ENCODE measurements at regions not wholly inside any gene's neighbourhood (a gene's known extent, or its start where the extent isn't known, plus 50 kb on each side); places are given as distances from the start of the nearest gene placed in this dataset.
"Not testable (repeated sequence)": the region's sequence is repeated elsewhere in the genome, so short reads cannot be mapped to it uniquely, and the experiment has no call there.

DNA sequence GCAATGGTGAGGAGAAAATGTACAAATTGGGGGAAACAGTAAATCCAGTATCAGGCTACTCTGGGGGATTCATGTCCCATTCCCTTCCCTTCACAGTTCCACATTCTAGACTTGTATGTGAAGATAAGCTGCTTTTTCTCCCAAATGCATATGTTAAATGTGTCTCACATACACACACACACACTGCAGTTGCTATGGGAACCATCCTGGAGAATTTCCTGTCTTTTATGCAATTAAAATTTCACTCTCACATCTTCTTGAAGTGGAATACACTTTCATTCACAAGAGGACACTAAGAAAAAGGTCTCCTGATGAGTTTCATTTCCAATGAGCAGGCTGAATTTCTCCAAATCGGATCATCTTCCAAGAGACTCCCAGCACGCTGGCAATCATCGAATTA, 366.0 kb downstream of the LRATD1 start:
- Histone ChIP-seq H4K20me1 (ENCODE audit: control insufficient read depth, insufficient read depth, low read length, poor library complexity, severe bottlenecking) (no peaks in the 10 kb centered on the region), H2AFZ (ENCODE audit: insufficient read depth, low read depth, low read length, poor library complexity, severe bottlenecking) (no peak overlapping the region), H3K36me3 (replicated peaks in 1 of 2; ENCODE audit: control extremely low read depth in 1 of 2, control insufficient read depth in 1 of 2, extremely low read depth in 1 of 2, insufficient read depth in 2 of 2, low read length in 1 of 2) (no peaks in the 10 kb centered on the region), H3K27me3 (replicated peaks in 1 of 4; ENCODE audit: control extremely low read depth in 1 of 4, control insufficient read depth in 3 of 4, insufficient read depth in 4 of 4, low read length in 3 of 4) (no peaks in the 10 kb centered on the region), H3K79me2 (ENCODE audit: control insufficient read depth, insufficient read depth, low read length) (no peaks in the 10 kb centered on the region), H3K27ac (ENCODE audit: low read length in 2 of 2) (no peak overlapping the region), H3K9me3 (ENCODE audit: control extremely low read depth in 1 of 3, control insufficient read depth in 2 of 3, insufficient read depth in 1 of 3, low read length in 2 of 3) (peaks cover 0 to 3% (median 0%) of the 10 kb centered on the region in 3 donors), H3K4me3 (ENCODE audit: control extremely low read depth in 1 of 5, extremely low read depth in 1 of 5, insufficient read depth in 1 of 5, low read depth in 2 of 5, low read length in 4 of 5) (no peak overlapping the region), H3K4me1 (ENCODE audit: control insufficient read depth in 2 of 2, insufficient read depth in 2 of 2, low read length in 2 of 2) (no peaks in the 10 kb centered on the region), H3K4me2 (replicated peaks; ENCODE audit: low read depth, low read length, poor library complexity, severe bottlenecking) (no peak overlapping the region), H3K9ac (ENCODE audit: low read length) (no peak overlapping the region)
- TF ChIP-seq, protein P1, sequence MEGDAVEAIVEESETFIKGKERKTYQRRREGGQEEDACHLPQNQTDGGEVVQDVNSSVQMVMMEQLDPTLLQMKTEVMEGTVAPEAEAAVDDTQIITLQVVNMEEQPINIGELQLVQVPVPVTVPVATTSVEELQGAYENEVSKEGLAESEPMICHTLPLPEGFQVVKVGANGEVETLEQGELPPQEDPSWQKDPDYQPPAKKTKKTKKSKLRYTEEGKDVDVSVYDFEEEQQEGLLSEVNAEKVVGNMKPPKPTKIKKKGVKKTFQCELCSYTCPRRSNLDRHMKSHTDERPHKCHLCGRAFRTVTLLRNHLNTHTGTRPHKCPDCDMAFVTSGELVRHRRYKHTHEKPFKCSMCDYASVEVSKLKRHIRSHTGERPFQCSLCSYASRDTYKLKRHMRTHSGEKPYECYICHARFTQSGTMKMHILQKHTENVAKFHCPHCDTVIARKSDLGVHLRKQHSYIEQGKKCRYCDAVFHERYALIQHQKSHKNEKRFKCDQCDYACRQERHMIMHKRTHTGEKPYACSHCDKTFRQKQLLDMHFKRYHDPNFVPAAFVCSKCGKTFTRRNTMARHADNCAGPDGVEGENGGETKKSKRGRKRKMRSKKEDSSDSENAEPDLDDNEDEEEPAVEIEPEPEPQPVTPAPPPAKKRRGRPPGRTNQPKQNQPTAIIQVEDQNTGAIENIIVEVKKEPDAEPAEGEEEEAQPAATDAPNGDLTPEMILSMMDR (IDR thresholded peaks at IDR 0.05): no peak
- no peak for TF ChIP-seq EZH2 (IDR thresholded peaks at IDR 0.05; ENCODE audit: borderline replicate concordance, insufficient read depth, low read depth, low read length, poor library complexity, severe bottlenecking)
- Mint-ChIP-seq H3K4me3 (no peak overlapping the region), H3K27ac (no peak overlapping the region), H3K9me3 (ENCODE audit: insufficient read depth) (no peaks in the 10 kb centered on the region), H3K27me3 (no peaks in the 10 kb centered on the region), H3K4me1 (no peaks in the 10 kb centered on the region)
- intact Hi-C loops (cut with micrococcal nuclease): no loop called here
- POLR2A ChIA-PET: no interaction called here
- DNase-seq: no peak
- CTCF ChIA-PET: no interaction called here
- ATAC-seq (ENCODE audit: low read depth): no peak
- 93% methylated on average over 3 of the region's 3 CpGs for WGBS (ENCODE audit: insufficient coverage)

DNA sequence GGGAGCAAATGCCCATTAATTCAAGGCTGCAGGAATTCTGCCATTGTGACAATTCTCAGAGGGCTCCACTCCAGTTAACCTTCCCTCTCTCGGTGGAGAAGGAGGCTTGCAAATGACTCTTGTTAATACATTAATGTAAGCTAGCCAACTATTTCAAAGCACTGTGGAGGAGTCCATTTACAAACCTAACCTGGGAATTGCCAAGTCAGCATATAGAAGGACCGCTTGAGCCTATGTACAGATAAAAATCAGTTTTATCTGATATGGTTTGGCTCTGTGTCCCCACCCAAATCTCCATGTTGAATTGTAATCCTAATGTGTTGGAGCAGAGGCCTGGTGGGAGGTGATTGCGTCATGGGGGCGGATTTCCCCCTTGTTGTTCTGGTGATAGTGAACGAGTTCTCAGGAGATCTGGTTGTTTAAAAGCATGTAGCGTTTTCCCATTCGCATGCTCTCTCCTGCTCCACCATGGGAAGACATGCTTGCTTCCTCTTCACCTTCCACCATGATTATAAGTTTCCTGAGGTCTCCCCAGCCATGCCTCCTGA, 366.7 kb downstream of the LRATD1 start:
- no peaks in the 10 kb centered on the region for H3K4me1 ChIP-seq (ENCODE audit: control insufficient read depth in 2 of 2, insufficient read depth in 2 of 2, low read length in 2 of 2)
- no peak for ATAC-seq (ENCODE audit: low read depth)
- CTCF ChIA-PET: no interaction called here
- intact Hi-C loops (cut with micrococcal nuclease): no loop called here
- no peak overlapping the region for H3K27ac Mint-ChIP-seq
- no peaks in the 10 kb centered on the region for H3K27me3 Mint-ChIP-seq
- H3K4me1 Mint-ChIP-seq: no peaks in the 10 kb centered on the region
- no peaks in the 10 kb centered on the region for H3K9me3 Mint-ChIP-seq (ENCODE audit: insufficient read depth)
- no peak for DNase-seq
- no peak overlapping the region for H3K4me3 Mint-ChIP-seq
- POLR2A ChIA-PET: no interaction called here
- H3K9ac ChIP-seq (ENCODE audit: low read length): no peak overlapping the region
- TF ChIP-seq, protein P1 (IDR thresholded peaks at IDR 0.05): no peak
- TF ChIP-seq EZH2 (IDR thresholded peaks at IDR 0.05; ENCODE audit: borderline replicate concordance, insufficient read depth, low read depth, low read length, poor library complexity, severe bottlenecking): no peak
- H3K4me2 ChIP-seq (replicated peaks; ENCODE audit: low read depth, low read length, poor library complexity, severe bottlenecking): no peak overlapping the region
- H2AFZ ChIP-seq (ENCODE audit: insufficient read depth, low read depth, low read length, poor library complexity, severe bottlenecking): no peak overlapping the region
- H3K36me3 ChIP-seq (replicated peaks in 1 of 2; ENCODE audit: control extremely low read depth in 1 of 2, control insufficient read depth in 1 of 2, extremely low read depth in 1 of 2, insufficient read depth in 2 of 2, low read length in 1 of 2): no peaks in the 10 kb centered on the region
- no peak overlapping the region for H3K27ac ChIP-seq (ENCODE audit: low read length in 2 of 2)
- no peak overlapping the region for H3K4me3 ChIP-seq (ENCODE audit: control extremely low read depth in 1 of 5, extremely low read depth in 1 of 5, insufficient read depth in 1 of 5, low read depth in 2 of 5, low read length in 4 of 5)
- no peaks in the 10 kb centered on the region for H3K79me2 ChIP-seq (ENCODE audit: control insufficient read depth, insufficient read depth, low read length)
- H4K20me1 ChIP-seq (ENCODE audit: control insufficient read depth, insufficient read depth, low read length, poor library complexity, severe bottlenecking): no peaks in the 10 kb centered on the region
- no peaks in the 10 kb centered on the region for H3K27me3 ChIP-seq (replicated peaks in 1 of 4; ENCODE audit: control extremely low read depth in 1 of 4, control insufficient read depth in 3 of 4, insufficient read depth in 4 of 4, low read length in 3 of 4)
- WGBS (ENCODE audit: insufficient coverage): 100% methylated on average over 1 of the region's 7 CpGs
- peaks cover 0 to 3% (median 0%) of the 10 kb centered on the region in 3 donors for H3K9me3 ChIP-seq (ENCODE audit: control extremely low read depth in 1 of 3, control insufficient read depth in 2 of 3, insufficient read depth in 1 of 3, low read length in 2 of 3)

DNA sequence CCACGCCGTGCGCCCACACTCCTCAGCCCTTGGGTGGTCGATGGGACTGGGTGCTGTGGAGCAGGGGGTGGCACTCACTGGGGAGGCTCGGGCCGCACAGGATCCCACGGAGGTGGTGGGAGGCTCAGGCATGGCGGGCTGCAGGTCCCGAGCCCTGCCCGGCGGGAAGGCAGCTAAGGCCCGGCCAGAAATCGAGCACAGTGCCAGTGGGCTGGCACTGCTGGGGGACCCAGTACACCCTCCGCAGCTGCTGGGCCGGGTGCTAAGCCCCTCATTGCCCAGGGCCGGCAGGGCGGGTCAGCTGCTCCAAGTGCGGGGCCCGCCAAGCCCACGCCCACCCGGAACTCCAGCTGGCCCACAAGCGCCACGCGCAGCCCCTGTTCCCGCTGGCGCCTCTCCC, 370.0 kb downstream of the LRATD1 start:
- POLR2A ChIA-PET; H3K9ac ChIP-seq (ENCODE audit: low read length); H2AFZ ChIP-seq (ENCODE audit: insufficient read depth, low read depth, low read length, poor library complexity, severe bottlenecking); H3K4me3 Mint-ChIP-seq; H3K27me3 ChIP-seq (replicated peaks in 1 of 4; ENCODE audit: control extremely low read depth in 1 of 4, control insufficient read depth in 3 of 4, insufficient read depth in 4 of 4, low read length in 3 of 4); CTCF ChIA-PET; H3K4me3 ChIP-seq (ENCODE audit: control extremely low read depth in 1 of 5, extremely low read depth in 1 of 5, insufficient read depth in 1 of 5, low read depth in 2 of 5, low read length in 4 of 5); H3K9me3 Mint-ChIP-seq (ENCODE audit: insufficient read depth); H3K4me2 ChIP-seq (replicated peaks; ENCODE audit: low read depth, low read length, poor library complexity, severe bottlenecking); H3K36me3 ChIP-seq (replicated peaks in 1 of 2; ENCODE audit: control extremely low read depth in 1 of 2, control insufficient read depth in 1 of 2, extremely low read depth in 1 of 2, insufficient read depth in 2 of 2, low read length in 1 of 2); DNase-seq; H3K27me3 Mint-ChIP-seq; H3K4me1 ChIP-seq (ENCODE audit: control insufficient read depth in 2 of 2, insufficient read depth in 2 of 2, low read length in 2 of 2); H3K27ac Mint-ChIP-seq; H3K9me3 ChIP-seq (ENCODE audit: control extremely low read depth in 1 of 3, control insufficient read depth in 2 of 3, insufficient read depth in 1 of 3, low read length in 2 of 3); intact Hi-C loops (cut with micrococcal nuclease); H3K27ac ChIP-seq (ENCODE audit: low read length in 2 of 2); ATAC-seq (ENCODE audit: low read depth); H4K20me1 ChIP-seq (ENCODE audit: control insufficient read depth, insufficient read depth, low read length, poor library complexity, severe bottlenecking); H3K4me1 Mint-ChIP-seq; H3K79me2 ChIP-seq (ENCODE audit: control insufficient read depth, insufficient read depth, low read length): not testable (repeated sequence)
- WGBS (ENCODE audit: insufficient coverage): 90% methylated on average over 15 of the region's 26 CpGs

Data from B cell (primary cell).